ENCODE measurements at regions not wholly inside any gene's neighbourhood (a gene's known extent, or its start where the extent isn't known, plus 50 kb on each side); places are given as distances from the start of the nearest gene placed in this dataset.

- DNase-seq, result no peak
Measured at GRCh38 chr2:120684289-120685065, 51.2 kb upstream of the GLI2 start.

- DNase-seq, result no peak
Measured at GRCh38 chr2:120685066-120685973, 50.3 kb upstream of the GLI2 start.
